ENCODE measurements at regions not wholly inside any gene's neighbourhood (a gene's known extent, or its start where the extent isn't known, plus 50 kb on each side); places are given as distances from the start of the nearest gene placed in this dataset.

DNA sequence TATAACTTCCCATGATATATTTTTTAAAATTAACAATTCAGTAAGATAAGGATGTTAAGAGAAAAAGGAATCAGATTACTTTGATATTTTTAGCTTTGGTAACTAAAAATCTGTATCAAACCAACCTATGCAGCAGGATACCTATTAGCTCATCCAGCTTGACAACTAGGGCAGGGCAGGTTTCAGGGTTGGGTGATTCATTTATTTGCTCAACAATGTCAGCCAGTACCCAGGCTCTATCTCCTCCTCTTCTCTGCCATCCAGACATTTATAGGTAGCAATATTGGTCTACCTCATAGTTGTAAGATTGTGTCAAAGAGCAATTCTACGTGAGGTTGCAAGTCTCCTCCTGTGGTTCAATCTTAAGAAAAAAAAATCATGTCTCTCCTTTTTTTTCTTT, 421.9 kb downstream of the ANKRD50 start:
- no peak for TF ChIP-seq ZFX (IDR thresholded peaks at IDR 0.05; ENCODE audit: borderline replicate concordance)
- TF ChIP-seq, protein P1, sequence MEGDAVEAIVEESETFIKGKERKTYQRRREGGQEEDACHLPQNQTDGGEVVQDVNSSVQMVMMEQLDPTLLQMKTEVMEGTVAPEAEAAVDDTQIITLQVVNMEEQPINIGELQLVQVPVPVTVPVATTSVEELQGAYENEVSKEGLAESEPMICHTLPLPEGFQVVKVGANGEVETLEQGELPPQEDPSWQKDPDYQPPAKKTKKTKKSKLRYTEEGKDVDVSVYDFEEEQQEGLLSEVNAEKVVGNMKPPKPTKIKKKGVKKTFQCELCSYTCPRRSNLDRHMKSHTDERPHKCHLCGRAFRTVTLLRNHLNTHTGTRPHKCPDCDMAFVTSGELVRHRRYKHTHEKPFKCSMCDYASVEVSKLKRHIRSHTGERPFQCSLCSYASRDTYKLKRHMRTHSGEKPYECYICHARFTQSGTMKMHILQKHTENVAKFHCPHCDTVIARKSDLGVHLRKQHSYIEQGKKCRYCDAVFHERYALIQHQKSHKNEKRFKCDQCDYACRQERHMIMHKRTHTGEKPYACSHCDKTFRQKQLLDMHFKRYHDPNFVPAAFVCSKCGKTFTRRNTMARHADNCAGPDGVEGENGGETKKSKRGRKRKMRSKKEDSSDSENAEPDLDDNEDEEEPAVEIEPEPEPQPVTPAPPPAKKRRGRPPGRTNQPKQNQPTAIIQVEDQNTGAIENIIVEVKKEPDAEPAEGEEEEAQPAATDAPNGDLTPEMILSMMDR (IDR thresholded peaks at IDR 0.05), result no peak
- H3K27ac ChIP-seq, result no peak overlapping the region

DNA sequence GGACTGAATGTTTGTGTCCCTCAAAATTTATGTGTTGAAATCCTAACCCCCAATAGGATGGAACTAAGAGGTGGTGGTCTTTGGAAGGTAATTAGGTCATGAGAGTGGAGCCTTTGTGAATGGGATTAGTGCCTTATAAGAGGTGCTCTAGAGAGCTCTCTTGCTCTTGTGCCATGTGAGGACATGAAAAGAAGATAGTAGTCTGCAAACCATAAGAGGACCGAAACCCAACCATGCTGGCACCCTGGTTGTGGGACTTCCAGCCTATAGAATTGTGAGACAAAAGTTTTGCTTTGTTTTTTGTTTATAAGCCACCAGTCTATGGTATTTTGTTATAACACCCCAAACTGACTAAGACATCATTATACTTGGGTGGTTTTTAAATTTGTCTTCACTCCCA, 417.1 kb downstream of the ANKRD50 start:
- no peak for TF ChIP-seq ZFX (IDR thresholded peaks at IDR 0.05; ENCODE audit: borderline replicate concordance)
- TF ChIP-seq, protein P1 (IDR thresholded peaks at IDR 0.05), result no peak
- H3K27ac ChIP-seq, result no peak overlapping the region

DNA sequence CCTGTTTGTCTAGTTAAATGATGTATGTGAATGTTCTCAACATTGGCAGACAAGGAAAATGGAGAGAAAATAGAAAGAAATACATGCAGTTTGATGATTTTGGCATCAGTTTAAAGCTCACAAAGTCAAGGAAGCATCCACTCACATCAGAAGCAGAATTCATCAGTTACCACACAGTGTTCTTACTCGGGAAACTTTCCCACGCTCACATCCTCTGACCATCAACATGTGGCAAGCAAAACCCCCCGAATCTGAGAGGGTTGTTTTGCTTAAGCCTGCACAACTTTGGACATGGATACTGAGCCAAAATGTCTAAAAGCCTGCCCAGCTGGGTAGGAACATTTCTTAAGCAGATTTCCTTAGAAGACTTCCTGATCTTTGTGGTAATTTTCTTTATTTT, 407.6 kb downstream of the ANKRD50 start:
- TF ChIP-seq, protein P1 (IDR thresholded peaks at IDR 0.05), result no peak
- no peak for TF ChIP-seq ZFX (IDR thresholded peaks at IDR 0.05; ENCODE audit: borderline replicate concordance)
- H3K27ac ChIP-seq, result no peak overlapping the region

DNA sequence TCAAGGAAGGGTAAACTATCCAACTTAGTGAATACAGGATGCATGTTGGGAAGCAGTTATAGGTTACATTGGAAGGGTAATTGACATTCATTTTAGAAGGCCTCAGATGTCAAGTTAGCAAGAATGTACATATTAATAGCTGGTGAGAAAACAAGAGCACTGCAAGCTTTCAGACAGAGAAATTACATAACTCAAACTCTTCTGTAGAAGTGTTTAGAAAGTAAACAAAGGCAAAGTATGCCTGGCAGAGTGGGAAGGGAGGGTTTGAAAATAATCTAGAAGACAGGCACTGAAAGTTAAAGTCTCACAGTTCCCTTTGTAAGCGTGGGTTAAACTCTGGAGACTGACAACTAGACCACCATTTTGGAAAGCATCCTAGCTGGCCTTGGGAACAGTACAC, 406.2 kb downstream of the ANKRD50 start:
- TF ChIP-seq, protein P1 (IDR thresholded peaks at IDR 0.05), result no peak
- no peak for TF ChIP-seq ZFX (IDR thresholded peaks at IDR 0.05; ENCODE audit: borderline replicate concordance)

DNA sequence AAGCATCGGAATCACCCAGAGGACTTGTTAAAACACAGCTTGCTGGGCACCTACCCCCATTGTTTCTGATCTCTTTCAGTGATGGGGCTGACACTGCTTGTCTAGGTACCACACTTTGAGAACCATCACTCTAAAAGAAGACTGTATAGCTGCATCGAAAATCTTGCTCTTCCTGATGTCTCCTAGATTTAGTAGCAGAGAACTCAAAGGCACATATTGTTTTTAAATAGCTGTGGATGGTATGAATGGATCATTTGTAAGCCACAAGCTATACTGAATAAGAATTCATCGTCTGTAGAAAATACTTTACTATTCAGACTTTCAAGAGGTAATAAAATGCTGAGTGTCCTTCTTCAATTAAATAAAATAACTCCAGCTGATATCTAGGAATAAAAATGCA, 405.4 kb downstream of the ANKRD50 start:
- TF ChIP-seq ZFX (IDR thresholded peaks at IDR 0.05; ENCODE audit: borderline replicate concordance), result no peak
- TF ChIP-seq, protein P1 (IDR thresholded peaks at IDR 0.05), result no peak
- no peak overlapping the region for H3K27ac ChIP-seq

More for the DNA sequence above, 406.2 kb downstream of the ANKRD50 start:
- H3K27ac ChIP-seq, result no peak overlapping the region

DNA sequence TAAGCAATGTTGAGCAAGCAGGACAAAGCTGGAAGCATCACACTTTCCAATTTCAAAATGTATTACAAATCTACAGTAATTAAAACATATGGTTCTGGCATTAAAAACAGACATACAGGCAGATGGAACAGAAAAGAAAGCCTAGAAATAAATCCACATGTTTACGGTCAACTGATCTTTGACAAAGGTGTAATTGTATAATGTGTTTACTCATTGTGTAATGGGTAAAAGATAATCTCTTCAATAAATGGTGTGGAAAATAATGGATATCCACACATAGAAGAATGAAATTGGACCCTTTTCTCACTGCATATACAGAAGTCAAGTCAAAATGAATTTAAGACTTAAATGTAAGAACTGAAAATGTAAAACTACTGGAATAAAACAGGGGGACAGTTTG, 394.2 kb downstream of the ANKRD50 start:
- TF ChIP-seq ZFX (IDR thresholded peaks at IDR 0.05; ENCODE audit: borderline replicate concordance), result no peak
- TF ChIP-seq, protein P1 (IDR thresholded peaks at IDR 0.05), result no peak
- H3K27ac ChIP-seq, result peak overlapping the region; percentile 37

DNA sequence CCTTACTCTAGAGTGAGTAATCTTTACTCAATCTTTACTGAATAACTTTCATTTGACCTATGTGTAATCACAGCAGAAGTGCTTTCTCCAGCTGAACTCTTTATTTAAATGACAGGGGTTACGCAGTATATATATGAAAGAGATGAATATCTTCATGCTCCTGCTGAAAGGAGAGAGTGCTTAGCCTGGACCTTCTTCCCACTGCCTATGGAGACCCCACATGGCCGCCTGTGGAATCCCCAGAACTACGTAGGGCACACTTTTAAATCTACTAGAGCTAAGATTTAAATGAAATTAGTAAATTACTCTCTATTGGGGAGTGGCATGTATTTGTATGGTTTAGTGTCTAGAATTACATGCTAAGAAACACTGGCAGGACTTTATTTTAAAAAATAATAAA, 391.2 kb downstream of the ANKRD50 start:
- H3K27ac ChIP-seq, result no peak overlapping the region
- TF ChIP-seq, protein P1 (IDR thresholded peaks at IDR 0.05), result no peak
- TF ChIP-seq ZFX (IDR thresholded peaks at IDR 0.05; ENCODE audit: borderline replicate concordance), result no peak

All from 22Rv1 (cell line).